ENCODE measurements at regions not wholly inside any gene's neighbourhood (a gene's known extent, or its start where the extent isn't known, plus 50 kb on each side); places are given as distances from the start of the nearest gene placed in this dataset.

DNA sequence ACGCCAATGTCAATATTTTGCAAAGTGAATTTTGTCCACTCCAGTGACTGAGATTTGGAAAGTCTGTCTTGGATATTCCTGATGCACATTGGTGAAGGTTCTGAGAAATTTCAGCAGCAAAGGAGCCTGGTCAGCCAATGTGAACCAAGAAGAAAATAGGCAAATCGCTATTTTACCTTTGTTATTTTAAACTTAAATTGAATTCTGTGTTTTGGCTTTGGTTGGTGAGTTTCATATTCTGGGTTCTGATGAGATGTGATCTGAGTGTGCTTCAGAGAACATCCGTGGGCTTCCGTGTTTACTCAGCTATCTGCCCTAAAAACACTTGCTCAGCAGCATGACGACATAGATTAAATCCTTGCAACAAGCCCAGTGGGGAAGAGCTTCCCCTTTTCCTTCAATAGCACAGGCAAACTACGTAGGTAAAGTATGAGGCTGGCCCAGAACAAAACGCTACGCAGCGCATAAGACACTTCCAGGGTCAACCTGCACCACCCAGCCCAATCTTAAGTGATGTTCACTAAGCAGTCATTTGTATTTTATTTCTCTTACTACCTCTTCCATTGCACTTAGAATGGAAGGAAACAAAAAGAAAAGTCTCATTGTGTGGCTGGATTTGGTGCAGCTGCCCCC lies 176.4 kb upstream of the KAZN start:
- Histone ChIP-seq H3K9me2 (replicated peaks; ENCODE audit: insufficient read depth, low read length) (no peaks in the 10 kb centered on the region), H3K79me2 (ENCODE audit: insufficient read depth, low read length) (no peaks in the 10 kb centered on the region), H4K20me1 (ENCODE audit: low read depth, low read length) (no peaks in the 10 kb centered on the region), H2AFZ (ENCODE audit: low read depth, low read length, severe bottlenecking) (no peak overlapping the region), H3K27me3 (ENCODE audit: low read length) (no peaks in the 10 kb centered on the region), H3K4me2 (ENCODE audit: low read depth, low read length, poor library complexity, severe bottlenecking) (no peak overlapping the region), H3K9me3 (ENCODE audit: insufficient read depth, low read length) (no peaks in the 10 kb centered on the region), H3K36me3 (ENCODE audit: low read length) (no peaks in the 10 kb centered on the region), H3K4me3 (ENCODE audit: insufficient read depth, low read length, poor library complexity, severe bottlenecking) (no peak overlapping the region), H3F3A (ENCODE audit: insufficient read depth) (no peaks in the 10 kb centered on the region), H3K9ac (ENCODE audit: low read length) (no peak overlapping the region), H3K27ac (ENCODE audit: low read depth, low read length) (no peak overlapping the region)
- no peak for TF ChIP-seq CTCF (IDR thresholded peaks at IDR 0.05; ENCODE audit: insufficient read depth, low read length, poor library complexity, severe bottlenecking)
- no peak for TF ChIP-seq EZH2phosphoT487 (conservative IDR thresholded peaks at IDR 0.05; ENCODE audit: low read length)

GRCh38 chr1:14424325-14425002 lies 174.0 kb upstream of the KAZN start:
- no peaks in the 10 kb centered on the region for H3K27me3 ChIP-seq (ENCODE audit: low read length)
- no peak for TF ChIP-seq EZH2phosphoT487 (conservative IDR thresholded peaks at IDR 0.05; ENCODE audit: low read length)
- TF ChIP-seq CTCF (IDR thresholded peaks at IDR 0.05; ENCODE audit: insufficient read depth, low read length, poor library complexity, severe bottlenecking) = no peak

DNA sequence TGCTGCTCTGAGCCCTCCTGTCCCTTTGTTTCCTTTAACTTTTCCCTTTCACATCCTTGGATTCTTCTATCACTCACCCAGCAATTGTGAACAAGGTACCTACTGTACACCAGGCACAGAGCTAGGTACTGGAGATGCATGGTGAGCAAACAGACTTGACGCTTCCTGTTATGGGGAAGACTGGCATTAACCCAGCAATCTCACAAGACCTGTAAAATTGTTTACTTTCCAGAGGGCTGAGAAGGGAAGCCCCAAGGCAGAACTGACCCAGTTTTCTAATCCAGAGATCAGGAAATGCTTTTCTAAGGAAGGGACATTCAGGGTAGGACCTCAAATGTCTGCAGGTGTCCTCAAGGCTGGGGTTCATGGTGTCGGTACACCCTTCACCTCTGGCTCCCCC lies 171.6 kb upstream of the KAZN start:
- TF ChIP-seq CTCF (IDR thresholded peaks at IDR 0.05; ENCODE audit: insufficient read depth, low read length, poor library complexity, severe bottlenecking) (no peak), EZH2phosphoT487 (conservative IDR thresholded peaks at IDR 0.05; ENCODE audit: low read length) (no peak)
- no peak overlapping the region for H2AFZ ChIP-seq (ENCODE audit: low read depth, low read length, severe bottlenecking)
- H3K9me2 ChIP-seq (replicated peaks; ENCODE audit: insufficient read depth, low read length) = no peaks in the 10 kb centered on the region
- H3F3A ChIP-seq (ENCODE audit: insufficient read depth) = no peaks in the 10 kb centered on the region
- H3K79me2 ChIP-seq (ENCODE audit: insufficient read depth, low read length) = no peaks in the 10 kb centered on the region
- H3K27ac ChIP-seq (ENCODE audit: low read depth, low read length) = no peak overlapping the region
- H3K9ac ChIP-seq (ENCODE audit: low read length) = no peak overlapping the region
- H3K27me3 ChIP-seq (ENCODE audit: low read length) = no peaks in the 10 kb centered on the region
- H4K20me1 ChIP-seq (ENCODE audit: low read depth, low read length) = no peaks in the 10 kb centered on the region
- H3K4me3 ChIP-seq (ENCODE audit: insufficient read depth, low read length, poor library complexity, severe bottlenecking) = no peak overlapping the region
- H3K4me2 ChIP-seq (ENCODE audit: low read depth, low read length, poor library complexity, severe bottlenecking) = no peak overlapping the region
- H3K9me3 ChIP-seq (ENCODE audit: insufficient read depth, low read length) = no peaks in the 10 kb centered on the region
- no peaks in the 10 kb centered on the region for H3K36me3 ChIP-seq (ENCODE audit: low read length)

More at GRCh38 chr1:14424325-14425002, 174.0 kb upstream of the KAZN start:
- no peak overlapping the region for H3K4me2 ChIP-seq (ENCODE audit: low read depth, low read length, poor library complexity, severe bottlenecking)
- H3K36me3 ChIP-seq (ENCODE audit: low read length) = no peaks in the 10 kb centered on the region
- no peaks in the 10 kb centered on the region for H3K9me3 ChIP-seq (ENCODE audit: insufficient read depth, low read length)
- no peaks in the 10 kb centered on the region for H4K20me1 ChIP-seq (ENCODE audit: low read depth, low read length)
- H3F3A ChIP-seq (ENCODE audit: insufficient read depth) = no peaks in the 10 kb centered on the region
- H3K9me2 ChIP-seq (replicated peaks; ENCODE audit: insufficient read depth, low read length) = no peaks in the 10 kb centered on the region
- H3K4me3 ChIP-seq (ENCODE audit: insufficient read depth, low read length, poor library complexity, severe bottlenecking) = no peak overlapping the region
- no peak overlapping the region for H2AFZ ChIP-seq (ENCODE audit: low read depth, low read length, severe bottlenecking)
- no peak overlapping the region for H3K27ac ChIP-seq (ENCODE audit: low read depth, low read length)
- no peak overlapping the region for H3K9ac ChIP-seq (ENCODE audit: low read length)
- no peaks in the 10 kb centered on the region for H3K79me2 ChIP-seq (ENCODE audit: insufficient read depth, low read length)

Data from SU-DHL-6 (cell line).